ENCODE measurements at regions not wholly inside any gene's neighbourhood (a gene's known extent, or its start where the extent isn't known, plus 50 kb on each side); places are given as distances from the start of the nearest gene placed in this dataset.

DNA sequence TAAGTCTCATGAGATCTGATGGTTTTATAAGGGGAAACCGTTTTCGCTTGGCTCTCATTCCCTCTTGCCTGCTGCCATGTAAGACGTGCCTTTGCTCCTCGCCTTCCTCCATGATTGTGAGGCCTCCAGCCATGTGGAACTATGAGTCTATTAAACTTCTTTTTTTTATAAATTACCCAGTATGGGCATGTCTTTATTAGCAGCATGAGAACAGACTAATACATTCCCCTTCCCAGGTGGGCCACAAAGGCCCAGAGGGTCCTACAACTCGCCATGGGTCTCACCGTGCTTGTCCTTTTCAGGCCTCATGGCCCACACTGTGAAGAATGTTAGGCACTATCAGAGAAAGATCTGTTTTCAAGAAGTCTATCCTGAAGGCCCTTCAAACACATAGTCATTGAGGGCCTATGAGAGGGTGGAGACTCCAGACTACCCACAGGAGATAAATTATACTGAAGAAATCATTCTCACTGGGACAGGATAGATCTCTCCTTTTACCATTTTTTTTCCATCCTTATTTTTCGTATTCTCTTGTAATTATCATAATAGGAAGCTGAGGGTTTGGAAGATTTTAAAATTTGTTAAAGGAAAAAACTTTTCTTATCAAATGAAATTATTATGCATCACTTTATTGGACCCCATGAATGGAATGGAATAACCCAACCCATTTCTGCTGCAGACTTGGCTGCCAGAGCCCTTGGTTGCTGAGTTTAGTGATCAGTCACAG is 57.2 kb upstream of the EPCAM start:
- H3K79me2 ChIP-seq (ENCODE audit: control insufficient read depth, insufficient read depth, low read length) = no peaks in the 10 kb centered on the region
- peak overlapping the region; percentile 98 for H3K27ac Mint-ChIP-seq
- no peak for ATAC-seq (ENCODE audit: low read depth)

More for the DNA sequence above, 57.2 kb upstream of the EPCAM start:
- no CpG with 5 or more reads among the region's 7 CpGs for WGBS (ENCODE audit: insufficient coverage)
- no peaks in the 10 kb centered on the region for H4K20me1 ChIP-seq (ENCODE audit: control insufficient read depth, insufficient read depth, low read length, poor library complexity, severe bottlenecking)
- no peaks in the 10 kb centered on the region for H3K9me3 Mint-ChIP-seq (ENCODE audit: insufficient read depth)
- H3K27ac ChIP-seq (ENCODE audit: low read length in 2 of 2) = peak overlapping the region in 1 of 2 donors; percentile 2
- peaks cover 43% of the 10 kb centered on the region for H3K4me1 Mint-ChIP-seq
- H3K9me3 ChIP-seq (ENCODE audit: control extremely low read depth in 1 of 3, control insufficient read depth in 2 of 3, insufficient read depth in 1 of 3, low read length in 2 of 3) = peaks cover 0 to 5% (median 0%) of the 10 kb centered on the region in 3 donors
- no peaks in the 10 kb centered on the region for H3K27me3 ChIP-seq (replicated peaks in 1 of 4; ENCODE audit: control extremely low read depth in 1 of 4, control insufficient read depth in 3 of 4, insufficient read depth in 4 of 4, low read length in 3 of 4)
- H2AFZ ChIP-seq (ENCODE audit: insufficient read depth, low read depth, low read length, poor library complexity, severe bottlenecking) = no peak overlapping the region
- TF ChIP-seq EZH2 (IDR thresholded peaks at IDR 0.05; ENCODE audit: borderline replicate concordance, insufficient read depth, low read depth, low read length, poor library complexity, severe bottlenecking) = no peak
- TF ChIP-seq, protein P1, sequence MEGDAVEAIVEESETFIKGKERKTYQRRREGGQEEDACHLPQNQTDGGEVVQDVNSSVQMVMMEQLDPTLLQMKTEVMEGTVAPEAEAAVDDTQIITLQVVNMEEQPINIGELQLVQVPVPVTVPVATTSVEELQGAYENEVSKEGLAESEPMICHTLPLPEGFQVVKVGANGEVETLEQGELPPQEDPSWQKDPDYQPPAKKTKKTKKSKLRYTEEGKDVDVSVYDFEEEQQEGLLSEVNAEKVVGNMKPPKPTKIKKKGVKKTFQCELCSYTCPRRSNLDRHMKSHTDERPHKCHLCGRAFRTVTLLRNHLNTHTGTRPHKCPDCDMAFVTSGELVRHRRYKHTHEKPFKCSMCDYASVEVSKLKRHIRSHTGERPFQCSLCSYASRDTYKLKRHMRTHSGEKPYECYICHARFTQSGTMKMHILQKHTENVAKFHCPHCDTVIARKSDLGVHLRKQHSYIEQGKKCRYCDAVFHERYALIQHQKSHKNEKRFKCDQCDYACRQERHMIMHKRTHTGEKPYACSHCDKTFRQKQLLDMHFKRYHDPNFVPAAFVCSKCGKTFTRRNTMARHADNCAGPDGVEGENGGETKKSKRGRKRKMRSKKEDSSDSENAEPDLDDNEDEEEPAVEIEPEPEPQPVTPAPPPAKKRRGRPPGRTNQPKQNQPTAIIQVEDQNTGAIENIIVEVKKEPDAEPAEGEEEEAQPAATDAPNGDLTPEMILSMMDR (IDR thresholded peaks at IDR 0.05) = no peak
- H3K4me3 Mint-ChIP-seq = no peak overlapping the region
- intact Hi-C loops (cut with micrococcal nuclease) = no loop called here
- no peak overlapping the region for H3K4me2 ChIP-seq (replicated peaks; ENCODE audit: low read depth, low read length, poor library complexity, severe bottlenecking)
- H3K36me3 ChIP-seq (replicated peaks in 1 of 2; ENCODE audit: control extremely low read depth in 1 of 2, control insufficient read depth in 1 of 2, extremely low read depth in 1 of 2, insufficient read depth in 2 of 2, low read length in 1 of 2) = no peaks in the 10 kb centered on the region
- H3K4me3 ChIP-seq (ENCODE audit: control extremely low read depth in 1 of 5, extremely low read depth in 1 of 5, insufficient read depth in 1 of 5, low read depth in 2 of 5, low read length in 4 of 5) = no peak overlapping the region
- no peak overlapping the region for H3K9ac ChIP-seq (ENCODE audit: low read length)
- CTCF ChIA-PET = interaction anchor here (2.0 to 8.2 kb wide), 5 partner anchors 8 to 139 kb away, joined by 5 to 77 read pairs (median 9); no protein-coding TSS in a partner anchor
- H3K27me3 Mint-ChIP-seq = no peaks in the 10 kb centered on the region
- POLR2A ChIA-PET = interaction anchor here (2.0 kb wide), 1 partner anchor 11 kb away, joined by 12 read pairs; no protein-coding TSS in a partner anchor
- H3K4me1 ChIP-seq (ENCODE audit: control insufficient read depth in 2 of 2, insufficient read depth in 2 of 2, low read length in 2 of 2) = peaks cover 27 to 34% of the 10 kb centered on the region in 2 donors
- no peak for DNase-seq
